H1 (cell line): ENCODE measurements at regions not wholly inside any gene's neighbourhood (a gene's known extent, or its start where the extent isn't known, plus 50 kb on each side); places are given as distances from the start of the nearest gene placed in this dataset.

Experiments
- CTCF ChIA-PET: fragments of 300-600 bp; sonication (Branson Sonifier 250); formaldehyde crosslinking; loops from one replicate; lab custom pipeline; 2021; ENCODE audit not compliant: partially characterized antibody; lab: Charles Lee
- POLR2A ChIA-PET: fragments of 300-600 bp; sonication (Branson Sonifier 250); formaldehyde crosslinking; loops from one replicate; lab custom pipeline; 2021; ENCODE audit warnings: inconsistent platforms; ENCODE audit not compliant: partially characterized antibody; lab: Charles Lee
- DNase-seq, 2 experiments: peaks; one replicate each; pipeline versions ENCODE4 v3.0.0 to v3.0.0-alpha.2; 2010 to 2022; ENCODE audit warnings: low spot score in 2 of 2, low read depth in 1 of 2, mixed read lengths in 1 of 2
- FAIRE-seq: peaks from 2 replicates; lab custom pipeline; 2011; peaks lifted over from hg19 to GRCh38; lab: Jason Lieb, UNC
- H2AFZ ChIP-seq: 2 replicates; pipeline ENCODE4 v1.8.1; 2012; ENCODE audit warnings: low read length, inconsistent platforms
- H2AK5ac ChIP-seq: 2 replicates; pipeline ENCODE4 v1.6.1; 2013; ENCODE audit warnings: low read depth, low read length
- H2BK120ac ChIP-seq: replicated peaks from 2 replicates; pipeline ENCODE3; 2013; ENCODE audit warnings: low read depth, low read length, inconsistent platforms
- H2BK12ac ChIP-seq: 2 replicates; pipeline ENCODE4 v1.6.1; 2013; ENCODE audit warnings: low read depth, low read length
- H2BK15ac ChIP-seq: 2 replicates; pipeline ENCODE4 v1.6.1; 2013; ENCODE audit warnings: low read length
- H2BK20ac ChIP-seq: 2 replicates; pipeline ENCODE4 v1.6.1; 2013; ENCODE audit warnings: low read length
- H2BK5ac ChIP-seq: 2 replicates; pipeline ENCODE4 v1.6.1; 2013; ENCODE audit warnings: low read depth, low read length
- H3K14ac ChIP-seq: 2 replicates; pipeline ENCODE4 v1.6.1; 2013; ENCODE audit warnings: inconsistent platforms; ENCODE audit not compliant: insufficient read length
- H3K18ac ChIP-seq: 2 replicates; pipeline ENCODE4 v1.6.1; 2013; ENCODE audit warnings: low read length; ENCODE audit errors: extremely low read depth
- H3K23ac ChIP-seq: 2 replicates; pipeline ENCODE4 v1.6.1; 2013; ENCODE audit warnings: inconsistent platforms; ENCODE audit not compliant: insufficient read length
- H3K23me2 ChIP-seq: 2 replicates; pipeline ENCODE4 v1.6.1; 2013; ENCODE audit warnings: low read depth, low read length
- H3K27ac ChIP-seq: 2 replicates; pipeline ENCODE4 v1.6.1; 2011; ENCODE audit warnings: low read depth, low read length, inconsistent platforms
- H3K27me3 ChIP-seq, 4 experiments: replicated peaks in 1 of 4; 1 replicate in 1 of 4; 2 replicates in 3 of 4; pipeline versions ENCODE4 v1.6.1 to v1.8.1; 2011 to 2013; ENCODE audit warnings: low read length in 3 of 4, mild to moderate bottlenecking in 3 of 4, inconsistent platforms in 2 of 4, mixed read lengths in 2 of 4, moderate library complexity in 1 of 4; ENCODE audit not compliant: control insufficient read depth in 3 of 4, insufficient read depth in 3 of 4; ENCODE audit errors: extremely low read depth in 1 of 4
- H3K36me3 ChIP-seq, 4 experiments: 2 replicates each; pipeline versions ENCODE4 v1.6.1 to v1.8.1; 2011 to 2013; ENCODE audit warnings: mild to moderate bottlenecking in 4 of 4, low read length in 3 of 4, moderate library complexity in 2 of 4, control low read depth in 1 of 4, inconsistent platforms in 1 of 4; ENCODE audit not compliant: insufficient read depth in 4 of 4, control insufficient read depth in 2 of 4
- H3K4ac ChIP-seq: replicated peaks from 2 replicates; pipeline ENCODE3; 2013; ENCODE audit warnings: low read length, low read depth, mixed read lengths, inconsistent platforms; ENCODE audit not compliant: insufficient read length
- H3K4me1 ChIP-seq, 4 experiments: replicated peaks in 1 of 4; 1 replicate in 1 of 4; 2 replicates in 3 of 4; pipeline versions ENCODE4 v1.6.1 to v1.8.1; 2011 to 2013; ENCODE audit warnings: low read length in 3 of 4, inconsistent platforms in 2 of 4, mixed read lengths in 1 of 4; ENCODE audit not compliant: insufficient read depth in 4 of 4, control insufficient read depth in 3 of 4
- H3K4me2 ChIP-seq, 2 experiments: 2 replicates each; pipeline versions ENCODE4 v1.6.1 to v1.8.1; 2011 to 2013; ENCODE audit warnings: low read depth in 2 of 2, low read length in 2 of 2, control low read depth in 1 of 2, inconsistent platforms in 1 of 2, mild to moderate bottlenecking in 1 of 2; ENCODE audit not compliant: insufficient read depth in 1 of 2
- H3K4me3 ChIP-seq, 4 experiments: fragments of 200-600, 300-600 bp in 1 of 4; sonication (generic), shearing (Covaris generic), sonication (Bioruptor Twin) in 1 of 4; 2 replicates each; pipeline versions ENCODE4 v1.5.1 to v1.8.1; 2011 to 2016; ENCODE audit warnings: low read length in 4 of 4, low read depth in 3 of 4, control low read depth in 2 of 4, inconsistent platforms in 2 of 4, mild to moderate bottlenecking in 2 of 4, mixed read lengths in 1 of 4, moderate library complexity in 1 of 4; ENCODE audit not compliant: insufficient read depth in 2 of 4; ENCODE audit errors: extremely low read depth in 1 of 4
- H3K56ac ChIP-seq: replicated peaks from 2 replicates; pipeline ENCODE3; 2013; ENCODE audit warnings: low read depth, mild to moderate bottlenecking, mixed read lengths, low read length, inconsistent platforms; ENCODE audit not compliant: insufficient read length
- H3K79me1 ChIP-seq: 2 replicates; pipeline ENCODE4 v1.6.1; 2013; ENCODE audit warnings: low read depth, low read length, control low read depth
- H3K79me2 ChIP-seq, 2 experiments: 2 replicates each; pipeline versions ENCODE4 v1.6.1 to v1.8.1; 2012 to 2013; ENCODE audit warnings: low read length in 2 of 2, mild to moderate bottlenecking in 2 of 2, inconsistent platforms in 1 of 2; ENCODE audit not compliant: insufficient read depth in 2 of 2, control insufficient read depth in 1 of 2
- H3K9ac ChIP-seq, 4 experiments: replicated peaks in 1 of 4; 1 replicate in 1 of 4; 2 replicates in 3 of 4; pipeline versions ENCODE4 v1.6.1 to v1.8.1; 2011 to 2013; ENCODE audit warnings: low read depth in 3 of 4, low read length in 3 of 4, control low read depth in 2 of 4, mild to moderate bottlenecking in 2 of 4, moderate library complexity in 2 of 4, inconsistent platforms in 1 of 4; ENCODE audit errors: extremely low read depth in 1 of 4
- H3K9me3 ChIP-seq, 2 experiments: 2 replicates each; pipeline versions ENCODE4 v1.6.1 to v1.8.1; 2012 to 2013; ENCODE audit warnings: mild to moderate bottlenecking in 2 of 2, moderate library complexity in 2 of 2, control low read depth in 1 of 2, inconsistent platforms in 1 of 2, low read depth in 1 of 2, low read length in 1 of 2, mixed read lengths in 1 of 2; ENCODE audit not compliant: insufficient read depth in 2 of 2
- H4K20me1 ChIP-seq, 2 experiments: replicated peaks in 1 of 2; 2 replicates each; pipeline versions ENCODE3 to v1.8.1; 2011 to 2013; ENCODE audit warnings: inconsistent platforms in 2 of 2, low read length in 2 of 2, mild to moderate bottlenecking in 1 of 2; ENCODE audit not compliant: insufficient read depth in 2 of 2, control insufficient read depth in 1 of 2
- H4K5ac ChIP-seq: 2 replicates; pipeline ENCODE4 v1.6.1; 2013; ENCODE audit warnings: low read length, low read depth, mixed read lengths, inconsistent platforms; ENCODE audit not compliant: insufficient read length
- H4K8ac ChIP-seq: 2 replicates; pipeline ENCODE4 v1.8.0; 2013; ENCODE audit warnings: mild to moderate bottlenecking, moderate library complexity, low read length, inconsistent platforms; ENCODE audit not compliant: insufficient read depth; ENCODE audit errors: extremely low read depth
- H4K91ac ChIP-seq: replicated peaks from 2 replicates; pipeline ENCODE3; 2013; ENCODE audit warnings: low read length, mixed read lengths, inconsistent platforms; ENCODE audit not compliant: insufficient read length
- ASH2L ChIP-seq: fragments of 200-600, 300-600 bp; sonication (generic); IDR thresholded peaks from one replicate; pipeline ENCODE4 v1.7.1; 2017; ENCODE audit warnings: low read length
- CEBPB ChIP-seq: IDR thresholded peaks from 2 replicates; pipeline ENCODE4 v1.6.1; 2012; ENCODE audit warnings: low read depth, low read length
- CTBP2 ChIP-seq: IDR thresholded peaks from 2 replicates; pipeline ENCODE4 v1.7.0; 2011; ENCODE audit warnings: borderline replicate concordance, mild to moderate bottlenecking, moderate library complexity, mixed read lengths, low read length; ENCODE audit not compliant: insufficient read depth, insufficient read length
- POLR2AphosphoS5 ChIP-seq: IDR thresholded peaks from 2 replicates; pipeline ENCODE4 v1.6.1; 2011; ENCODE audit warnings: low read depth, low read length
- RAD21 ChIP-seq, 2 experiments: IDR thresholded peaks in 1 of 2; conservative IDR thresholded peaks in 1 of 2; 2 replicates each; pipeline ENCODE4 v1.6.1; 2011; ENCODE audit warnings: low read depth in 2 of 2, low read length in 2 of 2, improper control_type of control experiment in 1 of 2, inconsistent platforms in 1 of 2, mild to moderate bottlenecking in 1 of 2, moderate library complexity in 1 of 2
- RXRA ChIP-seq: IDR thresholded peaks from 2 replicates; pipeline ENCODE4 v1.6.1; 2011; ENCODE audit warnings: low read depth, mild to moderate bottlenecking, low read length, moderate library complexity; ENCODE audit not compliant: insufficient read depth
- SAP30 ChIP-seq: fragments of 300-600 bp; sonication (generic); IDR thresholded peaks from 2 replicates; pipeline ENCODE4 v1.7.1; 2012; ENCODE audit warnings: low read length, moderate library complexity, mild to moderate bottlenecking, inconsistent platforms; ENCODE audit not compliant: insufficient read depth, insufficient replicate concordance
- WGBS, 2 experiments: shearing (Covaris generic) in 1 of 2; methylation state at CpG; one replicate each; pipeline versions ENCODE4 v1.1.6 to v1.1.7; 2013 to 2015; ENCODE audit warnings: low lambda C conversion rate in 2 of 2, mixed read lengths in 2 of 2, inconsistent platforms in 1 of 2, low coverage in 1 of 2, missing lambda C conversion rate in 1 of 2; ENCODE audit not compliant: insufficient replicate concordance in 2 of 2, insufficient coverage in 1 of 2, insufficient read length in 1 of 2; ENCODE audit errors: extremely low coverage in 1 of 2, missing lambda C conversion rate in 1 of 2; 5-methylcytosine and 5-hydroxymethylcytosine counted together

GRCh38 chr3:6540981-6541380 is 319.9 kb upstream of the GRM7 start:
- Histone ChIP-seq H2BK120ac (no peak overlapping the region), H2AFZ (no peak overlapping the region), H3K27ac (no peak overlapping the region), H3K79me2 (no peaks in the 10 kb centered on the region), H3K4me1 (no peaks in the 10 kb centered on the region), H3K36me3 (no peaks in the 10 kb centered on the region), H3K18ac (no peak overlapping the region), H2BK5ac (no peak overlapping the region), H4K8ac (no peak overlapping the region), H2BK20ac (no peak overlapping the region), H4K91ac (no peak overlapping the region), H3K56ac (no peak overlapping the region), H4K5ac (no peak overlapping the region), H3K4me2 (no peak overlapping the region), H3K14ac (no peak overlapping the region), H3K27me3 (no peaks in the 10 kb centered on the region), H2BK12ac (no peak overlapping the region), H3K4ac (no peak overlapping the region), H2BK15ac (no peak overlapping the region), H3K9me3 (no peaks in the 10 kb centered on the region), H3K79me1 (no peaks in the 10 kb centered on the region), H3K23me2 (no peaks in the 10 kb centered on the region), H2AK5ac (no peak overlapping the region), H3K23ac (no peak overlapping the region), H3K4me3 (no peak overlapping the region), H4K20me1 (no peaks in the 10 kb centered on the region), H3K9ac (no peak overlapping the region)
- FAIRE-seq (no peak), DNase-seq (no peak)
- TF ChIP-seq POLR2AphosphoS5 (no peak), SAP30 (no peak), RAD21 (IDR thresholded peaks at IDR 0.05 in 1 of 2, conservative IDR thresholded peaks at IDR 0.05 in 1 of 2; ENCODE audit: low read depth in 2 of 2, low read length in 2 of 2) (no peak), CEBPB (no peak), RXRA (no peak), ASH2L (no peak), CTBP2 (no peak)
- POLR2A ChIA-PET: no interaction called here
- WGBS, 2 experiments: 96% methylated on average over 5 of the region's 6 CpGs; no CpG with 5 or more reads in 1 of the 2 experiments
- CTCF ChIA-PET: interaction anchor here (0.6 kb wide), 1 partner anchor 1272 kb away, joined by 4 read pairs; no protein-coding TSS in a partner anchor
